GM12864 (cell line): ENCODE measurements at regions not wholly inside any gene's neighbourhood (a gene's known extent, or its start where the extent isn't known, plus 50 kb on each side); places are given as distances from the start of the nearest gene placed in this dataset.

Experiments
- DNase-seq: peaks from one replicate; pipeline ENCODE4 v3.0.0-alpha.2; 2011; ENCODE audit warnings: low read depth
- H3K4me3 ChIP-seq: 2 replicates; pipeline ENCODE4 v1.5.1; 2011; ENCODE audit warnings: mild to moderate bottlenecking, low read depth, low read length, control low read depth
- TF ChIP-seq, protein P1 (sequence below): IDR thresholded peaks from 2 replicates; pipeline ENCODE4 v1.5.1; 2011; ENCODE audit warnings: low read depth, mild to moderate bottlenecking, moderate library complexity, low read length, control low read depth, inconsistent platforms; ENCODE audit errors: missing control alignments

DNA sequence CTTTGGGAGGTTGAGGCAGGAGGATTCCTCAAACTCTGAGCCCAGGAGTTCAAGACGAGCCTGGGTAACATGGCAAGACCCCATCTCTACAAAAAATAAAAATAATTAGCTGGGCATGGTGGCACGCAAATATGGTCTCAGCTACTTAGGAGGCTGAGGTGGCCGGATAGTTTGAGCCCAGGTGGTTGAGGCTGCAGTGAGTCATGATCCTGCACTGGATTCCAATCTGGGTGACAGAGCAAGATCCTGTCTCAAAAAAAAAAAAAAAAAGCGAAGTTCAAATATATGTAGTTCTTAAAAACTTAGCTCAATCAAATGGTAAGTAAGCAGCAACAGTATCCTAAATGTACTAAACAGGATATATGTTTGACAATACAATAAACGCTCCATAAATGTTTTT lies 85.5 kb upstream of the SSTR1 start:
- H3K4me3 ChIP-seq = no peak overlapping the region
- DNase-seq = no peak
- TF ChIP-seq, protein P1, sequence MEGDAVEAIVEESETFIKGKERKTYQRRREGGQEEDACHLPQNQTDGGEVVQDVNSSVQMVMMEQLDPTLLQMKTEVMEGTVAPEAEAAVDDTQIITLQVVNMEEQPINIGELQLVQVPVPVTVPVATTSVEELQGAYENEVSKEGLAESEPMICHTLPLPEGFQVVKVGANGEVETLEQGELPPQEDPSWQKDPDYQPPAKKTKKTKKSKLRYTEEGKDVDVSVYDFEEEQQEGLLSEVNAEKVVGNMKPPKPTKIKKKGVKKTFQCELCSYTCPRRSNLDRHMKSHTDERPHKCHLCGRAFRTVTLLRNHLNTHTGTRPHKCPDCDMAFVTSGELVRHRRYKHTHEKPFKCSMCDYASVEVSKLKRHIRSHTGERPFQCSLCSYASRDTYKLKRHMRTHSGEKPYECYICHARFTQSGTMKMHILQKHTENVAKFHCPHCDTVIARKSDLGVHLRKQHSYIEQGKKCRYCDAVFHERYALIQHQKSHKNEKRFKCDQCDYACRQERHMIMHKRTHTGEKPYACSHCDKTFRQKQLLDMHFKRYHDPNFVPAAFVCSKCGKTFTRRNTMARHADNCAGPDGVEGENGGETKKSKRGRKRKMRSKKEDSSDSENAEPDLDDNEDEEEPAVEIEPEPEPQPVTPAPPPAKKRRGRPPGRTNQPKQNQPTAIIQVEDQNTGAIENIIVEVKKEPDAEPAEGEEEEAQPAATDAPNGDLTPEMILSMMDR = no peak

DNA sequence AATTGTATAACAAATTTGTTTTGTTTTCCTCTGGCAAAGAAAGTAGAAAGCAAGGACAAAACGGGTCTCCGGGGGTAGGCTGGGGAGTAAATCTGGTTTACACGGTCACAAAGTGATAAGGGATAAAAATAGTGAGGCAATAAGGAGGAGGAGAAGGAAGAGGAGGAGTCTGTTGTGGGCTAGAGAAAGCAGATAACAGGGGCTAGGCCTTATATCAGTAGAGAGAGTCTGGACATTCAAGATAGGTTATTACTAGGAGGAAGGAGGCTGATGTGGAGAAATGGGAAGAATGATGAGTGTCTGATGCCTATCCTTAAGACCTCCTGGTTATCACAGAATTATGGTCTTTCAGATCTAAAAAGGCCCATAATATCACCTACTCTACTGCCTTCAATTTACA lies 83.2 kb upstream of the SSTR1 start:
- DNase-seq = no peak
- TF ChIP-seq, protein P1 = no peak
- no peak overlapping the region for H3K4me3 ChIP-seq

DNA sequence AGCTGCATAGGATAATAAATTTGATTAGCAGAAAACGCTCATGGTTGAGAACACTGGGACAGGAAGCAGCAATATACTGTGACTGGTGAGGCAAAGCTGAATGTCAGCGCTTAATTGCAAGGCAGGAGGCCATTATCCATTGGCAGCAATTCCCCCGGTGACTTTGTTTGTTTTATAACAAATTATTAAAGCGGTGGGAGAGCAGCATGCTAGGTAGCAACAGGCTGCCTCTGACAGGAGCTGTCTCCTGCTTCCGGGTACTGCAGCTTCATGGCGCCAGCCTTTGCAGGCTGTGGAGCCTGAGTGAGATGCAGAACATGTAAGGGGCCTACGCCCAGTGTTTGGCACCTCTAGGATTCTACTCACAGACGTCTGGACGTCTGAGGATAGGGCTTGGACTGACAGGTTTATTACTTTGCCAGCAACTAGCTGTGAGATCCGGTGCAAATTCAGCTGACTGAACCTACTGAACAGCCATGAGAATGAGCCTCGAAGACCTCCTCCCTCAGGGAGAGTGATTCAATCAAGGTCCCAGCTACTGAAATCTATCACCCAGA lies 82.1 kb upstream of the SSTR1 start:
- no peak overlapping the region for H3K4me3 ChIP-seq
- DNase-seq = no peak
- TF ChIP-seq, protein P1 = no peak

DNA sequence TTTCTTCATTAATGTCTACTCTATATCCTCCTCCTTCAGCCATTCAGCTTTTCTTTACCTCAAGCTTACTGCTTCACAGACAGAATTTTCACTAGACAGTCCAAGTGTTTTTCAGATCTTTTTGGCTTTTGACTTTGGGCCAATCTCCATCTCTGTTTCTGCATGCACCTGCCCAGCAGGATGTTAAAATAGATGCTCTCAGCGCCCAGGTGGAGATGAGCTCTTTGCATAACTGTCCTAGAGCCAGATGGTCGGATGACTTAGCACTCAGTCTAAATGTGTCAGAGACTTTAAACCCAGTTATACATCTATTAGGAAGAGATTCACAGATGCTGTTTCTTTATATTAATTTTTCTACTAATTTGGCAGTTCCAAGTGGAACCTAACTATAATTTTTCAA lies 80.3 kb upstream of the SSTR1 start:
- DNase-seq = no peak
- no peak overlapping the region for H3K4me3 ChIP-seq
- TF ChIP-seq, protein P1 = no peak

DNA sequence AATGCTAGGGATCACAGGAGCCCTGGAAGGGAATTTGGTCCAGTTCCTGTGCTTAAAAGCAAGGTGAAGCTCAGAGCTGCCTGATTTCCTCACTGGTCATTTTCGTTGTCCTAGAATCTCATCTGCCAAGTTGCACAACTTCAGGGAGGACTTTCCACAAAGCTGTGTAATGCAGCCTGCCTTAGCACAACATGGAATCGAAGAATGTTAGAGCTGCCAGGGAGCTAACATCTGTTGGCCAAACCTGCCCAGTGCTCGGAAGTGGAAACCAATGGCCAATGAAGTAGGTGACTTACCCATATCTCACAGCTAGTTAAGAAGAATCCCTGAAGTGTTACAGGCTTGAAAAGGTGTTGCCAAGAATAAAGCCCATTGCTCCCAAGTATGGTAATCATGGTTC lies 79.9 kb upstream of the SSTR1 start:
- TF ChIP-seq, protein P1 = no peak
- no peak overlapping the region for H3K4me3 ChIP-seq
- DNase-seq = no peak

DNA sequence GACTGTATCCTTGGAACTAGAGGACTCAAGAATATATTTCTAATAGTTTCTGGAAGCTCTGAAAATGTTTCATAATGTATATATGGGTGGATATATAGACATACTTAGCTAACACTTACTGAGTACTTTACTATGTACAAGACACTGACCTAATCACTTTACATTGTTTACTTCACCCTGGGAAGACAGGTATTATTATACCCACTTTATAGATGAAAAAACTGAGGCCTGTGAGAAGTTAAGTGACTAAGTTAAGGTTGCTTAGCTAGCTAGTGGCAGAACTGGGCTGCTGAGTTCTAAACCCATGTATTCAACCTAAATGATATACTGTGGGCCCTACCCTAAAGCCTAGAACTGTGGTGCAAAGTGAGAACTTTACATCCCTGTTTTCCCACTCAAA lies 79.1 kb upstream of the SSTR1 start:
- no peak for DNase-seq
- H3K4me3 ChIP-seq = no peak overlapping the region
- TF ChIP-seq, protein P1 = no peak

DNA sequence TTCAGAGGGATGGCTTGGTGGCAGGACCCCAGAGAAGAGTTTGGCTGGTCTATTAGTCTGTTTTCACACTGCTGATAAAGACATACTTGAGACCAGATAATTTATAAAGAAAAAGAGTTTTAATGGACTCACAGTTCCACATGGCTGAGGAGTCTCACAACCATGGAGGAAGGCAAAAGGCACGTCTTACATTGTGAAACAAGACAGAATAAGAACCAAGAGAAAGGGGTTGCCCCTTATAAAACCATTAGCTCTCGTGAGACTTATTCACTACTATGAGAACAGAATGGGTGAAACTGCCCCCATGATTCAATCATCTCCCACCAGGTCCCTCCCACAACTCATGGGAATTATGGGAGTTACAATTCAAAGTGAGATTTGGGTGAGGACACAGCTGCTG lies 78.5 kb upstream of the SSTR1 start:
- DNase-seq = no peak

More for the DNA sequence above, 78.5 kb upstream of the SSTR1 start:
- TF ChIP-seq, protein P1 = no peak
- no peak overlapping the region for H3K4me3 ChIP-seq
